Hypothalamus (tissue), 51 donors: ENCODE measurements at regions not wholly inside any gene's neighbourhood (a gene's known extent, or its start where the extent isn't known, plus 50 kb on each side); places are given as distances from the start of the nearest gene placed in this dataset.
"Not testable (repeated sequence)": the region's sequence is repeated elsewhere in the genome, so short reads cannot be mapped to it uniquely, and the experiment has no call there.

Experiments
- DNase-seq, 51 donors: peaks; one replicate each; lab custom pipeline; 2025; lab: John Stamatoyannopoulos, UW

DNA sequence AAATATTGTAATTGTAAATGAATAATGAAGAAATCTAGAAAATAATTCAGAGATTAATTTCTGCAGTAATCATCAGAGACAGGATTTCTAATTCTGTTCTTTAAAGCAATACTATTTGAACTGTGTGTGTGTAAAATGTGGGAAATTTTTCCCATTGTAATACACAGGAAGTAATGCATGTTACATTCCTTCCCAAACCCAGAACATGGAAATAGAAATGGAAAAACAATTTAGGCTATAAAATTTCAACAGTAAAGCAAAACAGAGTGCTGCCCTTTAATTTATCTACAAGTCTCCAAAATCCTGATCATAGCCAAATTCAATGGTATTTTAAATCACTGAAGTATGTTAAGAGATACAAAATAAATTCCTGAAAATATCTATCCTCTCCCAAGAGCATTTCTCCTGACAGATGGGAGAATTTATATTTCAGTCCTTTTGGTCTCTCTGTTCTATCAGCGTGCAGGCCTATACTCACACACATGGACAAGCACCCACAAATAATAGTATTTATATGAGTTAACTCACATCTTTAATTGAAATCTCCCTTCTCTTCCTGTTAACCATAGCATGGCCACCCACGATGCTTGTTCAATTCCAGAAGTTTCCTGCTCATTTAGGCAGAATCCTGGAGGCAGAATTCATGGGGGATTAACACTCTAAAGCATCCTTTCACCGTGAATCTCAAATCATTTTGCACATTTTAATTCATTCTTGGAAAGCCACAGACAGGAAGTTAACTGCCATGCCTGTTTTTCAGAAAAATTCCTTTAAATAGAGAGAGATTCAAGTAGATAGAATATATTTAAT lies 1465.4 kb upstream of the FLRT2 start:
- no peak for DNase-seq

DNA sequence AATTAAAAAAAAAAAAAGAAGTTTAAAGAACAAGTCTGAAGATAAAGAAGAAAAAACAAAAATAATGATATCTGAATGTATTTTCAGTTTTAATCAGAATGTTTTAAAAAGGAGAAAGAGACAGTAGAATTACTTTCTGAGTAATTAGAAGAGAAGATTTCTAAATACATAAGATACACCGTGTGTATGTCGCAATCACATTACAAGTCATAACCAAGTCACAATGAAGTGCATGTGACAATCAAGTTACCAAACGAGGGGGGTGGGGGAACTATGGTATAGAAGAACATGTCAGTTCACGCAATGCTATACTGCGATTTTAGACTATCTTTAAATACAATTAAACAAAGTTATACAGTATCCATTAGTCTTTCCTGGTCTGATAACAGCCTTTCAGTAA lies 1464.1 kb upstream of the FLRT2 start:
- DNase-seq: no peak

DNA sequence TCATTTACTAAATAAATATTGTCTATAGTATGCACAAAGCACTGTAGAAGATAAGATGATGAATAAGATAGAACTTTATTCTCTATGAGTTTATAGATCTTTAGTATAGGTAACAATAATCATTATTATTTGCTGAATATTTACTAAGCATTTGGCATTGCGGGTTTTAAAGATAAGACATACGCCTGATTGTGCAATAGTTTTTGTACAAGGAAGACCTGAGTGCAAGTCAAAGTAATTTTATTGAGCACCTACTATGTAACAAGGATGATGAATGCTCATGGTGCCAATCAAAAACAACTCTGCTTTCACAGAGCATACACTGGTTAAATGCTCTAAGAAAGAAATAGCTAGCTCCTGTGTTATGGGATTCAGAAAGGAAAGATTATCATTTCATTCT lies 1461.7 kb upstream of the FLRT2 start:
- DNase-seq: no peak

DNA sequence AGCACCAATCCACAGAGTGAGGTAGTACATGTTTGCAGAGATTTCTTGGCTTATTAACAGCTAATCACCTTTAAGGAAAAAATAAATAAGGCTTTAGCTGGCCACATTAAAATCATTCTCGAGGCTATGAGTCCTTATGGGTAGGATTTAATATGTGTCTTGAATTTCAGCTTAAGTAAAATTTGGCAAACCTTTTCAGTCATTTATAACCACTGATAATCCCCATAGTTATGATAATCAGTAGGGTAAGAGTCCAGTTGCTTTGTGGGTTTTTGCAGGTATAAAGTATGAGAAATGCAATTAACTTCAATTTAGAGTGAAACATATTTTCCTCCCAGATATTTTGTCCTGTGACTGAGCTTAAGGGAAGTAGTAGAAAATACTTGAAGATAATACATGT lies 1458.9 kb upstream of the FLRT2 start:
- DNase-seq: no peak

DNA sequence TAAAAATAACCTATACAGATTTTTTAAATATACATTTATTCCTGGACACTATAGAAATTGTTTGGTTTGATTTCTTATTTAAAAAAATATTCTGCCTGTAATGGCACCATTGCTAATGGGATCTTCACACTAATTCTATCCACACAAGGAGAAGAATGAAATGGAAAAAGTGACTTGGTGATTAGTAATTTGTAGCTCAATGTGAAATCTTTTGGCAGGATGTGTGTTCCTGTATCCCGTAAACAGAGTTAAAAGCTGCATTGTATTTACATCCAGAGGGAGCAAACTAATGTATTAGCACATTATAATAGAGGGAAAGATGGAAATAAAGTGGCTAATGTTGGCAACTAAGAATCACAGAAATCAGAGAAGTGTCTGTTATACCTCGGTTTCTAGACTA lies 1455.3 kb upstream of the FLRT2 start:
- no peak for DNase-seq

DNA sequence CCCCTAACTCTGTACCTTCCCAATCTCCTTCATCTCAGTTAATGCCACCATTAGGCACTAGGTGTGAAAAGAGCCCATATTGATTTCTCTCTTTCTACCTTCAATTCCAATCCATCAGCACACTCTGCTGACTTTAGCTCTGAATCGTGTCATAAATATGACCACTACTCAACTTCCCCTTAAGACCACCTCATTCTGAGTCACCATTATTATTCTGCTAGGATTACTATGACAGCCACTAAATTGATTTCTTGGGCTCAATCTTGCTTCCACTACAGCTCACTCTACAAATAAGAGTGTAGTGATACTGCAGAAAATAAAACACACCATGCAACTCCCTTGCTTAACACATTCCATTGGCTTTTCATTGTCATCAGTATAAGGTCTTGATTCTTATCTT lies 1449.0 kb upstream of the FLRT2 start:
- DNase-seq: no peak

DNA sequence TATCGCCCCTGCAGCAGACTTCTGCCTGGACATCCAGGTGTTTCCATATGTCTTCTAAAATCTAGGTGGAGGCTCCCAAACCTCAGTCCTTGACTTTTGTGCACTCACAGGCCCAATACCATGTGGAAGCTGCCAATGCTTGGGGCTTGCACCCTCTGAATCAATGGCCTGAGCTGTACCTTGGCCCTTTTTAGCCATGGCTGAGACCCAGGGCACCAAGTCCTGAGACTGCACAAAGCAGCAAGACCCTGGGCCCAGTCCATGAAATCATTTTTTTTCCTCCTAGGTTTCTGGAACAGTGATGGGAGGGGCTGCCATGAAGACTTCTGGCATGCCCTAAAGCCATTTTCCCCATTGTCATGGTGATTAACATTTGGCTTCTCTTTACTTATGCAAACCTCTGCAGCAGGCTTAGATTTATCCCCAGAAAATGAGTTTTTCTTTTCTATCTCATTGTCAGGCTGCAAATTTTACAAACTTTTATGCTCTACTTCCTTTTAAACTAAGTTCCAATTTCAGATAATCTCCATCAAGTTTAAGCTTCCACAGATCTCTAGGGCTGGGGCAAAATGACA lies 1445.8 kb upstream of the FLRT2 start:
- no peak for DNase-seq

DNA sequence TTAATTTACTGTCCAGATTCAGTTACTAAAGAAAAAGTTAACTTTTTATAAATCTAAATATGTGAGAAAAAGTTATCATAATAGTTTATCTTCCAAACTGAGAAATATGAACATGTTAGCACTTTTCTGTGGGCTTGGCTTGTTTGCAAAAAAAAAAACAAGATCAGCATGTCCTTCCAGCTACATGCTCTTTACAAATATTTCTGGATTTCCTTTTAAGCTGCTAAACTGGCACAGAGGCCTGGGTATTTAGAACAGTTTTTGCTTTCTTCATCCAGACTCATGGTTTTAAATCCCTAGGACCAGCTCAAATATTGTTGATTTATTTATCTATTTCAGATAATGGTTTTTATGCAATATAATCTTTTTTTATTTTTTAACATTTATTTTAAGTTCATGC lies 1444.5 kb upstream of the FLRT2 start:
- no peak for DNase-seq

DNA sequence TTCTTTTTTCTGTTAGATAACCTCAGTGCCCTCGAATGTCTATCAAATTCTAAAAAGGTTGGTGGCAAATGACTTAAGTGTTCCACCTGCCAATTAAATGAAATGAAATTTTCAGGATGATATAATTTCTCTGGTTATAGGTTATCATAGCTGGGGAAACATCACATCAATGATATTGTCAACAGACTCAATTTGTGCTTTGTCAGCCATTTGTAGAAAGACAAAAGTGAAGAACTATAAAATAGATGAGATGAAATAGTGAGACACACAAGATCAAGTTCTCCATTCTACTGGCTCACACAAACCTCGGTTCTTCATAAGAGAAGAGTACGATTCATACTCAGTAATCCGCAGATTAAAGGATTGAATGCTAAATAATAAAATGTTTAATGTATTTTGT lies 1443.2 kb upstream of the FLRT2 start:
- no peak for DNase-seq

DNA sequence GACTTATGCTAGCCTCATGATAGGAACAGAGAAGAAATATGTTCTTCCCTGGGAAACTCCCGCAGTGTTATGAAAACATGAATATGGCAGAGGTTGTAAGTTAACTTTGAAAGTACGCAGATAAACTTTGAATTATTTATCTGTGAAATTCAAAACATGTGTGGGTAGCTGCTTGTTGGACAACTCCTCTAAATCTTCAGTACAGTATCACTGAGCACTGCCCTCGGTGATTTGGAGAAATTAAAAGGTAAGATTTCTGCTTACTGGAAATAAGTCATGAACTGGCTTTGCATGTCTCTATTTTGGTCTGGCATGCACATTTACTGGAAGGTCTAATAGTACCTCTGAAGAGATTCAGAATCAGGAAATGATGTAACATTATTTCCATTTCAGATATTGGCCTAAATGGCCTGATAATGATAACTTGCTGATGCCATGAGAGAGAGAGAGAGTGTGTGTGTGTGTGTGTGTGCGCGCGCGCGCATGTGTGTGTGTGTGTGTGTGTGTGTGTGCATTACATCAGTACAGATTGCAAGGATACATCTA lies 1441.9 kb upstream of the FLRT2 start:
- DNase-seq: no peak

DNA sequence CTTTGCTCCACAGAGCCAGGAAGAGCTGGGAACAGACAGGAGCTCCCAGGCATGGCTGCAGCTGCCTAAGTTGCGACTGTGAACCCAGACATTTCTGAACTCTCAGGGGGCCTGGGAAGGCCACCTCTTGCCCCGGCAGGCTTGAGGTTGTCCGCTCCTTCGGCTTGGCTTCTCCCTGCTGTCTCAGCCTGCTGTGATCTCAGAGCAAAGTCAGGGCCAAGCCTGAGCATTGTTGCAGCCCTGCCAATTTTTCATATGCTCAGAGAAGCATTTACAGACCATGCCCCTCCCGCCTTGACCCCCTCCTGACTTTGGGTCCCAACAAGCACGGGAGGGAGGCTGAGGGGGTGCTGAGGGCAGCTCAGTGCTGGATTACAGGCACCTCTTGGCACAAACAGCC lies 1439.1 kb upstream of the FLRT2 start:
- DNase-seq: no peak

DNA sequence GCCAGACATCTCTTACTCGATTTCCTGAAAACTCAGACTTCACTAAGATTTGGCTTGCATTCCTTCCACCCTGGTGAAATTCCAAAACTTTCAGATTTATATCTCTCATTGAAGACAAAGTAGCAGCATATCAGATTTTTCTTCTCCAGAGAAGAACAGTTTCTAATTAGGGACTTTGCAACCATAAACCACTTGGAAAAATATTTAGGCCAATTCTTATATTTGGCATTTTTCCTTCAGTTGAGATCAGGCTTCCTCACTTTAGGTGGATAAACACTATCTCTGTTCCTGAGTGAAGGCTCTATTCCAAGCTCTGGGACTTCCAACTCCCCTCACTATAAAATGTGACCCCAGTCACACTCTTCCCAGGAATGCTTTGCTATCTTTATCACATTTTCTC lies 1434.3 kb upstream of the FLRT2 start:
- DNase-seq: no peak

DNA sequence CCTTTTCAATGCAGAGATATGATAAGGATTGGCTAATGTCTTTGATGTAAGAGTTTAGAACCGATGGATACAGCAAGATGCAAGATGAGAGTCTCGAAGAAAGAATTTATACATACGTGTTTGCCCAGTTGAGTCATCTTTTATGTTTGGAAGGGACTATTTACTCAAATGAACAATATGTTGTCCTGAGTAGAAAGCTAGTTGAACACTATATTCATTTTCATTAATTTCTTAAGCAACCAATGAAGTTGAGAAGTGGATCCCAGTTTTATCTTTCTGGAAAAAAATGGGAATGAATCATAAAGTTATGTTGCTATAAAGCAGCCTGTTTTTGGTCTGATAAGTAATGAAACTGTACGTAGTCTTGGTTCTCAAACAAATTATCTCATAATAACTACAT lies 1431.7 kb upstream of the FLRT2 start:
- DNase-seq: no peak

DNA sequence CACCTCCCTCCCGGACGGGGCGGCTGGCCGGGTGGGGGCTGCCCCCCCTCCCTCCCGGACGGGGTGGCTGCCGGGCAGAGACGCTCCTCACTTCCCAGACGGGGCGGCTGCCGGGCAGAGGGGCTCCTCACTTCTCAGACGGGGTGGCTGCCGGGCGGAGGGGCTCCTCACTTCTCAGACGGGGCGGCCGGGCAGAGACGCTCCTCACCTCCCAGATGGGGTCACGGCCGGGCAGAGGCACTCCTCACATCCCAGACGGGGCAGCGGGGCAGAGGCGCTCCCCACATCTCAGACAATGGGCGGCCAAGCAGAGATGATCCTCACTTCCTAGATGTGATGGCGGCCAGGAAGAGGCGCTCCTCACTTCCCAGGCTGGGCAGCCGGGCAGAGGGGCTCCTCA lies 1430.4 kb upstream of the FLRT2 start:
- DNase-seq: not testable (repeated sequence)

DNA sequence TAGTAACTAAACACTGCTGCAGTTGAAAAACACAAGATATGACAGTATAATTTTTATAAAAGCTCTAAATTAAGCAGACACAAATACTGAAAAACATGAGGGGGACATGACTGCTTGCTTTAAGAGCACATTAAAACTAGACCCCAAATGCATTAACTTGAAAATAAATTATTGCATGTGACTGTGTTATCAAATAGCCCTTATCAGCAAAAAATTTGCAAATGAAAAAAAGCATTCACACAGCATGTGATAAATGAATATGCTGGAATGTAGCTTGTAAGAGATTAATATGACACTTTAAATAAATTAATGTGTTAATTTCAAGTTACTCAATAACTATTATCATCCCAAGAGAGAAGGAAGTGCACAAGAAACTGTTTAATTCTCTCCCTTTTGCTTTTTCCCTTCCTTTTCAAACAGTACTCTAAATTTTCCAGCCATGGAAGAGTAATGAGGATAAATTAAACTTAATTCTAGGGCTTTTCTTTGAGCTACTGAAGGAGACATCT lies 1422.1 kb upstream of the FLRT2 start:
- DNase-seq: no peak

DNA sequence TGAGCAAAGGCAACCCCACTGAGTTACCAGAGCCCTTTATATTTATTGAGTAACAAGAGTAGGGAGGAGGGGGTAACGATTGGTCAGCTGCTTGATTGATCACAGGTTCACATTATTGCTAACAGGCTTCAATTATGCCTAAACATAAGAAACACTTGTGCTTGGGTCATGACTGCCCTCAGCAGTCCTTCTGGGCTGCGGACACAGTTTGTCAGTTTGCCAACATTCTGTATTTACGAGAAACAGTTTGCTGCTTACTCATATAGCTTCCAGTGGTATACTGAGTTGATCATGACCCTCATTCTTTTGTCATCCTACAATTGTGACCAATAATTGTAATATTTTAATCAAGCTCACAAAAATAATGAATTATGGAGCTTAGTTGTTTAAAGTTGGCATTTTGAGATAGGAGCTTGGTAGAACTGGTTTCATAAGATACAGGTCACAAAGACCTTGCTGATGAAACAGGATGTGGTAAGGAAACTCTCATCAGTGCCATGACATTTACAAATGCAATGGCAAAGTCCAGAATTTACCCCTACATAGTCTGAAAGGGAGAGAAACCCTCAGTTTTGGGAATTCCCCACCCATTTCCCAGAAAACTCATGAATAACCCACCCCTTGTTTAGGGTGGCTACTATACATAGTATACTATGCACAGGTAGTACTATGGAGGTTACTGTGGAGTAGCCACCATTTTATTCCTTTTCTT lies 1421.0 kb upstream of the FLRT2 start:
- no peak for DNase-seq

DNA sequence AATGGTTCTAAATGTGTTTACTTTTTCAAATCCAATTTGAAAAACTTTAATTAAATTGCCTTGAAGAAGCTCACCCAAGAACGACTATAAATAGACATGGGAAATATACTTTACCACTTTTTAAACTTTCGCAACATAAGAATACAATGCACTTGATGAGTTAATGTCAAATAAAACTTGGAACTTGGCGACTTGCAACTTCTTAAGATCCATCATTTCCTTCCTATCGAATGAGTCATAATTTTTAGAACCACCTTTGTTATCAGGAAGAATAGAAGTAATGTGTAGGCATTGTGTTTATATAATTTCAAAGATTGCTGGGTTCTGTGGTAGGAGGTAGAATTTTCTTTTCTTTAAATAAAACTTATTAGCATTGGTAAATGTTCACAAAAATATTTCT lies 1417.4 kb upstream of the FLRT2 start:
- DNase-seq: no peak

DNA sequence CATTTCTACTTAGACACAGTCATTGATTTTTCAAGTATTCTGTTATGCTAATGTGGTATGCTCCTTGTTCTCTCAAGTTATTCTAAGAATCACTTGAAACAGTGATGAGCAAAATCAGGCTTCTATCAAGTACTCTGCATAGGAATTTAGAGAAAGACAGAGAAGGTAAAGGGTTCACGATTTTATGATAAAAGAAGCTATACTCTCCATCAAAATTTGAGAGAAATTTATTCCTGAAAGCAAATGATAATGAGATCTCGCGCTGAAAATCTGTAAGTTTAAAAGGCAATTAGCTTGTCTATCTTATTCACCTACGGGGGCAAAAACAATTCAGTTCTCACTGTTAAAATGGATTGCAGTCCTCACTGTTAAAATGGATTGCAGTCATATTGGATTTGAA lies 1404.3 kb upstream of the FLRT2 start:
- DNase-seq: no peak

DNA sequence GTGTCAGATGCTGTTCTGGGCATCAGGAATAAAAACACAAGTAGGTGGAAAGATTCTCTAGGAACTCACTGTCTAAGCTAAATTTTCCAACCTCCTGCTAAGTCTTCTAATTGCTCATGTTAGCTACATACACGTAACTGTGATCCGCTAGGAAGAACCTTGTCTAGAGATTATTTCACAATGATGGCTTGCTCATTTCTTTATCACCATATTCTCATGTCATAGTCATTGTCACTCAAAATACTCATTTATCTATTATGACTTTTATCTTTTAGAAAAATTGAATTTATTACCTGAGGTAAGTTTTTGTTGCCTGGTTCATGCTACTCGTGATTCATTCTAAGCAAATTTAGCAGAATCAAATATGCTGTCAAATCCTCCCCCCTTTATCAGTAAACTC lies 1402.4 kb upstream of the FLRT2 start:
- DNase-seq: no peak

DNA sequence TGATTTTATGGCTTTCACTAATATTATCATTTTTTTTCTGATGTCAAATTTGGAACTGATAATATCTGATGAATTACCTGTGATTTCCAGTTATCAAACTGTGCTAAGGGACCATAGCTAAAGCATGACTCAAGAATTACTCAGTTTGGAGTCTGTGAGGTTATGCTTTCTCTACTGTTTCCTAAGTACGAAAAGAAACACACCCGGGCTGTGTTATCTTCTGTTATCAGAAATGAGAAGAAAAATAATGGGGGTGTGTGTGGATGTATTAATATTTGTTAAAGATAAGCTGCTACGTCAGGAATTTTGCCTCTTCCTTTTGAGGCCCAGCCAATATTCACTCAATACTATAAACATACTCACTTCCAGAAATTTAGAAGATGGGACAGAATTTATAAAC lies 1401.9 kb upstream of the FLRT2 start:
- no peak for DNase-seq

DNA sequence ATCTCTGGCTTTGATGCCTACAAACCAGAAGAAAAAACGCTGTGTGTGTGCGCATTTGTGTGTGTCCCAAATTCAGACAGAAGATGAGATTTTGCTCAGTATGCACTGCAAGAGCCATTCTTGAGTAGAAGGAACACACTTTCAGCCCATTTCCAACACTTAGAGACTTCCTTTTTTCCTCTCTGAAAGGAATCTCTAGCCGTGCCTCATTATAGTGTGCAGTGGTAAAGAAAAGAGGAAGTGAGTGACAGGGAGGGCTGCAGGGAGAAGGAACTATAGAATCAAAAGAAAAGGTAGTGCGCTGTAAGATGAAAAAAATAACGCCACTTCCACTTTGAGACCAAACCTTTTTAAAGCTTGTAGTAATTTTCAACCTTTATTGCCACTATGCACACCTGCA lies 1400.9 kb upstream of the FLRT2 start:
- DNase-seq: no peak

DNA sequence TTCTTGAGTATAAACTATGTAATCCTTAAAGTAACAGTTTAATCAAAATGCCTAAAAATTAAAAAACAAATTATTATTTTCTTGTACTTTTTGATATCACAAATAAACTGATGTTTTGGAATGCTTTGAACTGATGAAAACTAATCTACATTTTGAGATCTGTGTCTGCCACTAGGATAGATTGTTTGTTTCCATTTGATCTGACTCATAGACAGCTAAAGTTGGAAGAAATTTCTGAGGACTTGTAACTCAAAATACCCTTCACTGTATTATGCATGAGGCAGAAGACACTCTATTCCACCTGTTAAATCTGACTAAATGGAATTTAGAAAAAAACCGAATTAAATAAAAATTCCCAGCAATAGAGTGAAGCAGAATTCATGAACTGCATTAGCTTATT lies 1400.0 kb upstream of the FLRT2 start:
- DNase-seq: no peak
